ENCODE measurements at regions not wholly inside any gene's neighbourhood (a gene's known extent, or its start where the extent isn't known, plus 50 kb on each side); places are given as distances from the start of the nearest gene placed in this dataset.

DNA sequence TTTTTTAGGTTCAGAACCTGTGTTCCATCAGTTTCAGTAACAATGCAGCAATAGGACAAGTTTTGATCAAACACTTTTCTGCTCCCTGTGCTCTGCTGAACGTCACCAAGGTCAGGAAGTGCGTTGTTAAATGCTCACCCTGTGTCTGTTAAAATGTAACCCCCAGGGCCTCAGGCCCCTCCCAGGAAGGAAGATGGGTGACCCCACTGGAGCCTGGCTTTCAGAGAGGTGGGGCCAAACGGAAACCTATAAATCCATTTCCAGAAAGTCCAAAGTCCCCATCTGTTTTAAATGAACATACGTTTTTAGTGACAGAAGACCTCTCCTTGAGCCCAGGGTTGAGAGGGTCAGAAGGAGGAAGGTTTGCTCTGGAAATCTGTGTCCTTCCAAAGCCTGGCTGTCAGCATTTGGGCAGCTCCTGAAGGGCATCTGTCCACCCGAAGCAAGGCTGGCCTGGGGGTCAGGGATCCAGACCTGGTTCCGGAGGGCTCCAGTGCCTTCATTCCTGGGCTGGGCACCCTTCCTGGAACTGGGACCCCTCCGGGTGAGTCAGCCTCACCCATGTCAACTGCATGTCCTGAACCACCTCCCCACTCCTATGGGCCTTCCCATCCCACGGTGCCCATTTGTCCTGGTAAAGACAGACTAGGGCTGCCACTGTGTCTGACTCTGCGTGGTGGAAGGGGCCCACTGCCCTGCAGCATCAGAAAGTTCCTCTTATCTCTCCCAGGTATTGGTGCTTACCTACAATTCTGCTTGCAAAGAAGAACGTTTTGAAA, 117.4 kb upstream of the COPS8 start (continued):
- TF ChIP-seq ZUFSP (CRISPR knock-in tag; IDR thresholded peaks at IDR 0.05; ENCODE audit: borderline replicate concordance), result no peak
- TF ChIP-seq ZSCAN30 (CRISPR knock-in tag; IDR thresholded peaks at IDR 0.05), result no peak
- no peak for TF ChIP-seq AGO2 (optimal IDR thresholded peaks at IDR 0.05; ENCODE audit: low read depth, low read length)
- peak; percentile 68 for TF ChIP-seq CREM (IDR thresholded peaks at IDR 0.05)
- no peak for TF ChIP-seq CREM (CRISPR knock-in tag; IDR thresholded peaks at IDR 0.05)
- TF ChIP-seq, protein P1, sequence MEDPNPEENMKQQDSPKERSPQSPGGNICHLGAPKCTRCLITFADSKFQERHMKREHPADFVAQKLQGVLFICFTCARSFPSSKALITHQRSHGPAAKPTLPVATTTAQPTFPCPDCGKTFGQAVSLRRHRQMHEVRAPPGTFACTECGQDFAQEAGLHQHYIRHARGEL (CRISPR knock-in tag; IDR thresholded peaks at IDR 0.05), result no peak
- TF ChIP-seq ZNF235 (CRISPR knock-in tag; IDR thresholded peaks at IDR 0.05; ENCODE audit: borderline replicate concordance), result no peak
- TF ChIP-seq ZNF883 (CRISPR knock-in tag; IDR thresholded peaks at IDR 0.05; ENCODE audit: not compliant biosample characterization), result no peak
- peak; percentile 64; the same call in 1 of the 2 replicates for TF ChIP-seq ZNF772 (CRISPR knock-in tag; IDR thresholded peaks at IDR 0.05)
- TF ChIP-seq TARDBP (CRISPR knock-in tag; IDR thresholded peaks at IDR 0.05), result 0 out of 2 replicates have a peak, but pooled peaks have one; percentile 51
- no peak for TF ChIP-seq ZBTB1 (CRISPR knock-in tag; IDR thresholded peaks at IDR 0.05; ENCODE audit: borderline replicate concordance)
- no peak for TF ChIP-seq MXD1 (CRISPR knock-in tag; IDR thresholded peaks at IDR 0.05)
- no peak for TF ChIP-seq MBD4 (IDR thresholded peaks at IDR 0.05; ENCODE audit: borderline replicate concordance, low read length)
- TF ChIP-seq PLRG1 (conservative IDR thresholded peaks at IDR 0.05), result no peak
- no peak for TF ChIP-seq ZFP1 (CRISPR knock-in tag; IDR thresholded peaks at IDR 0.05)
- TF ChIP-seq KLF11 (CRISPR knock-in tag; IDR thresholded peaks at IDR 0.05), result no peak
- no peak for TF ChIP-seq SMARCE1 (IDR thresholded peaks at IDR 0.05; ENCODE audit: borderline replicate concordance)
- no peak; the same call in 1 of the 2 replicates for TF ChIP-seq DR1 (CRISPR knock-in tag; IDR thresholded peaks at IDR 0.05)

Data from HepG2 (cell line).